HFFc6 (cell line): ENCODE measurements at regions not wholly inside any gene's neighbourhood (a gene's known extent, or its start where the extent isn't known, plus 50 kb on each side); places are given as distances from the start of the nearest gene placed in this dataset.

Source experiments
- DNase-seq: peaks from one replicate; pipeline ENCODE4 v3.0.0-alpha.2; 2018
- H3K27ac Mint-ChIP-seq: 2 replicates; pipeline ENCODE4 v1.8.0; 2020; ENCODE audit warnings: mild to moderate bottlenecking, mixed read lengths
- H3K27me3 Mint-ChIP-seq: 2 replicates; pipeline ENCODE4 v1.8.0; 2021; ENCODE audit warnings: mild to moderate bottlenecking, moderate library complexity, mixed read lengths; ENCODE audit not compliant: insufficient read depth
- H3K36me3 Mint-ChIP-seq: 2 replicates; pipeline ENCODE4 v1.8.0; 2021; ENCODE audit warnings: low read depth, mixed read lengths
- H3K4me1 Mint-ChIP-seq: 2 replicates; pipeline ENCODE4 v1.8.0; 2020; ENCODE audit warnings: low read depth, mixed read lengths
- H3K4me3 Mint-ChIP-seq: 2 replicates; pipeline ENCODE4 v1.8.0; 2020; ENCODE audit warnings: mild to moderate bottlenecking, moderate library complexity, mixed read lengths
- H3K9me3 Mint-ChIP-seq: 2 replicates; pipeline ENCODE4 v1.8.0; 2020; ENCODE audit warnings: mild to moderate bottlenecking, mixed read lengths
- CTCF ChIP-seq: fragments of 200-600 bp; sonication (generic); IDR thresholded peaks from 2 replicates; pipeline ENCODE4 v1.5.0; 2021; ENCODE audit warnings: antibody characterized with exemption, mild to moderate bottlenecking

GRCh38 chr3:88222343-88222742 is 72.6 kb downstream of the C3orf38 start:
- Mint-ChIP-seq H3K4me3 (no peak overlapping the region), H3K36me3 (no peaks in the 10 kb centered on the region), H3K9me3 (no peaks in the 10 kb centered on the region), H3K27ac (no peak overlapping the region), H3K27me3 (peaks cover 4% of the 10 kb centered on the region; the same call in 1 of the 2 replicates), H3K4me1 (no peaks in the 10 kb centered on the region; the same call in 1 of the 2 replicates)
- DNase-seq = no peak
- no peak for TF ChIP-seq CTCF

DNA sequence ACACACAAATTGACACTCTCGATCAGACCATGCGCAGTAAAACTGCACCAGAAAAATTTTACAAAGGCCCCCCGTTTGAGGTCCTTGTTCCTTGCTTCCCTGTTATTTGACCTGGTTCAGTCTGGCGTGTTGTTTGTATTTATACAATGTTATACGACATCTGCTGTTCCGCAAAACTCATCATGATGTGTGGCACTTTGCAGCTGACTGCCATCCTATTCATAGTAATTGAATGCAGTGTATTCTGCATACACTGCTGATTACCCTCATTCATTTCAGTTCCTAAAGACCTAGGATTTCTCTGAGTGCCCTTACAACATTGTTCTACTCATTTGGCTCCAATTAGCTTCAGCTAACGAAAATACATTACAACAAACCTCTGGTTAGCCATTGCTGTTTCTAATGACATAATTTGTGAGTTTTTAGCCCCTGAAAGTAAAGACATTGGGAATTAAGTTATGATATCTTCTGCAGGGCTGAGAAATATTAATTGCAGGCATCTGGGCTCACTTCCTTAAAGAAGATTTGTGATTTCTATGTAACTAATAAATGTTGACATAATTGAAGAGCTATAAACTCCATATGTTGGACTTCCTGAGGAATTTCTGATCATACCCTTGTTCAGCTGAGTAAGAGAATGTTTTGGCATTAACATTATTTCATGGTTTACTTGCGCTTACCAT is 75.7 kb downstream of the C3orf38 start:
- peaks cover 4% of the 10 kb centered on the region; the same call in 1 of the 2 replicates for H3K27me3 Mint-ChIP-seq
- DNase-seq = no peak
- no peak for TF ChIP-seq CTCF
- no peaks in the 10 kb centered on the region for H3K9me3 Mint-ChIP-seq
- no peak overlapping the region for H3K27ac Mint-ChIP-seq
- no peaks in the 10 kb centered on the region for H3K36me3 Mint-ChIP-seq
- H3K4me3 Mint-ChIP-seq = no peak overlapping the region
- no peaks in the 10 kb centered on the region for H3K4me1 Mint-ChIP-seq

GRCh38 chr3:88226910-88227309 is 77.2 kb downstream of the C3orf38 start:
- H3K9me3 Mint-ChIP-seq = no peaks in the 10 kb centered on the region
- H3K4me1 Mint-ChIP-seq = no peaks in the 10 kb centered on the region
- no peaks in the 10 kb centered on the region for H3K36me3 Mint-ChIP-seq
- peaks cover 3% of the 10 kb centered on the region; the same call in 1 of the 2 replicates for H3K27me3 Mint-ChIP-seq
- H3K4me3 Mint-ChIP-seq = no peak overlapping the region
- no peak for TF ChIP-seq CTCF
- no peak for DNase-seq
- no peak overlapping the region for H3K27ac Mint-ChIP-seq

DNA sequence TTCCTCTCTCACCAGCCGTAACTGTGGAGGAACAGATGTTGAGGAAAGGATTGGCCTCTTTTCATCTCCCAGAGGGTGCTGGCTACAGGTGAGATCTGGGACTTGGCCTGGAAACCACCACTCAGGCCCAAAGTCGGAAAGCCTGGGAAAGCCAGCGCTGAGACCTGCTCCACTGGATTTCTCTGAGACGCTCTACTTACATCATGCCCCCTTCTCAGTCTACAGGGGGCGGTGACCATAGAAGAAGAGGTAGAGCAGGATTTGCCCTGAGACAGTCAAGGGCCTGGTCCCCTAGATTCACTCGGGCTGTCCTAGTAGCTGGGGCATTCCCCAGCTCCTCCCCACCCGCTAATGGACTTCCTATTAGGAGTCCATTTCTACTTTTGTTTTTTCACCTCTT is 80.9 kb downstream of the C3orf38 start:
- Mint-ChIP-seq H3K9me3 (no peaks in the 10 kb centered on the region), H3K4me1 (no peaks in the 10 kb centered on the region), H3K27ac (no peak overlapping the region), H3K27me3 (peaks cover 3% of the 10 kb centered on the region), H3K4me3 (no peak overlapping the region), H3K36me3 (no peaks in the 10 kb centered on the region)
- TF ChIP-seq CTCF = no peak
- no peak for DNase-seq

GRCh38 chr3:88231207-88231606 is 81.4 kb downstream of the C3orf38 start:
- Mint-ChIP-seq H3K4me1 (no peaks in the 10 kb centered on the region), H3K27me3 (peaks cover 3% of the 10 kb centered on the region), H3K9me3 (no peaks in the 10 kb centered on the region), H3K36me3 (no peaks in the 10 kb centered on the region), H3K27ac (no peak overlapping the region), H3K4me3 (no peak overlapping the region)
- no peak for DNase-seq
- no peak for TF ChIP-seq CTCF
